ENCODE measurements at regions not wholly inside any gene's neighbourhood (a gene's known extent, or its start where the extent isn't known, plus 50 kb on each side); places are given as distances from the start of the nearest gene placed in this dataset.

GRCh38 chr10:58989486-58990039 lies 186.9 kb upstream of the PHYHIPL start:
- no peak for TF ChIP-seq CTCF (IDR thresholded peaks at IDR 0.05; ENCODE audit: low read length, missing control alignments)
- no peak overlapping the region for H3K4me3 ChIP-seq (replicated peaks; ENCODE audit: low read depth, low read length)
- no peak for DNase-seq (ENCODE audit: low read depth)

- no peak for DNase-seq (ENCODE audit: low read depth)
- TF ChIP-seq CTCF (IDR thresholded peaks at IDR 0.05; ENCODE audit: low read length, missing control alignments): no peak
- H3K4me3 ChIP-seq (replicated peaks; ENCODE audit: low read depth, low read length): no peak overlapping the region
These were observed 185.8 kb upstream of the PHYHIPL start for GRCh38 chr10:58990693-58991092.

- H3K4me3 ChIP-seq (replicated peaks; ENCODE audit: low read depth, low read length): no peak overlapping the region
- TF ChIP-seq CTCF (IDR thresholded peaks at IDR 0.05; ENCODE audit: low read length, missing control alignments): no peak
- no peak for DNase-seq (ENCODE audit: low read depth)
These were observed 184.6 kb upstream of the PHYHIPL start for GRCh38 chr10:58991856-58992255.

GRCh38 chr10:58992830-58993460 lies 183.5 kb upstream of the PHYHIPL start:
- no peak overlapping the region for H3K4me3 ChIP-seq (replicated peaks; ENCODE audit: low read depth, low read length)
- DNase-seq (ENCODE audit: low read depth): no peak
- no peak for TF ChIP-seq CTCF (IDR thresholded peaks at IDR 0.05; ENCODE audit: low read length, missing control alignments)

- H3K4me3 ChIP-seq (replicated peaks; ENCODE audit: low read depth, low read length): no peak overlapping the region
- no peak for DNase-seq (ENCODE audit: low read depth)
- TF ChIP-seq CTCF (IDR thresholded peaks at IDR 0.05; ENCODE audit: low read length, missing control alignments): no peak
These were observed 182.8 kb upstream of the PHYHIPL start for GRCh38 chr10:58993480-58994221.

- no peak overlapping the region for H3K4me3 ChIP-seq (replicated peaks; ENCODE audit: low read depth, low read length)
- no peak for DNase-seq (ENCODE audit: low read depth)
- TF ChIP-seq CTCF (IDR thresholded peaks at IDR 0.05; ENCODE audit: low read length, missing control alignments): no peak
These were observed 182.0 kb upstream of the PHYHIPL start for GRCh38 chr10:58994226-58995057.

Measured in fibroblast of pulmonary artery (primary cell).